ENCODE measurements at regions not wholly inside any gene's neighbourhood (a gene's known extent, or its start where the extent isn't known, plus 50 kb on each side); places are given as distances from the start of the nearest gene placed in this dataset.

GRCh38 chr16:74153773-74154172, 142.8 kb upstream of the PSMD7 start:
- H3K36me3 Mint-ChIP-seq (ENCODE audit: low read depth), result no peaks in the 10 kb centered on the region
- H3K4me1 Mint-ChIP-seq, result no peaks in the 10 kb centered on the region
- TF ChIP-seq CTCF (IDR thresholded peaks at IDR 0.05; ENCODE audit: unreplicated experiment in 3 of 3), result no peak
- H3K27me3 Mint-ChIP-seq (ENCODE audit: low read depth), result peaks cover 4% of the 10 kb centered on the region
- peaks cover 15% of the 10 kb centered on the region for H3K9me3 Mint-ChIP-seq
- no peak overlapping the region for H3K27ac Mint-ChIP-seq
- no peak overlapping the region for H3K4me3 Mint-ChIP-seq

GRCh38 chr16:74146643-74147042, 150.0 kb upstream of the PSMD7 start:
- Mint-ChIP-seq H3K4me3 (no peak overlapping the region), H3K4me1 (no peaks in the 10 kb centered on the region), H3K9me3 (peaks cover 7% of the 10 kb centered on the region), H3K36me3 (ENCODE audit: low read depth) (no peaks in the 10 kb centered on the region), H3K27me3 (ENCODE audit: low read depth) (peaks cover 4% of the 10 kb centered on the region), H3K27ac (no peak overlapping the region)
- TF ChIP-seq CTCF (IDR thresholded peaks at IDR 0.05; ENCODE audit: unreplicated experiment in 3 of 3), result no peak

- no peak overlapping the region for H3K4me3 Mint-ChIP-seq
- no peak for TF ChIP-seq CTCF (IDR thresholded peaks at IDR 0.05; ENCODE audit: unreplicated experiment in 3 of 3)
- no peaks in the 10 kb centered on the region for H3K4me1 Mint-ChIP-seq
- no peaks in the 10 kb centered on the region for H3K36me3 Mint-ChIP-seq (ENCODE audit: low read depth)
- peaks cover 4% of the 10 kb centered on the region for H3K27me3 Mint-ChIP-seq (ENCODE audit: low read depth)
- no peak overlapping the region for H3K27ac Mint-ChIP-seq
- peaks cover 18% of the 10 kb centered on the region for H3K9me3 Mint-ChIP-seq
Observed at GRCh38 chr16:74143171-74143570, 153.4 kb upstream of the PSMD7 start.

- no peak for TF ChIP-seq CTCF (IDR thresholded peaks at IDR 0.05; ENCODE audit: unreplicated experiment in 3 of 3)
- Mint-ChIP-seq H3K36me3 (ENCODE audit: low read depth) (no peaks in the 10 kb centered on the region), H3K27me3 (ENCODE audit: low read depth) (peaks cover 4% of the 10 kb centered on the region), H3K9me3 (peaks cover 18% of the 10 kb centered on the region), H3K27ac (no peak overlapping the region), H3K4me1 (no peaks in the 10 kb centered on the region), H3K4me3 (no peak overlapping the region)
Observed at GRCh38 chr16:74141015-74141414, 155.6 kb upstream of the PSMD7 start.

- no peaks in the 10 kb centered on the region for H3K36me3 Mint-ChIP-seq (ENCODE audit: low read depth)
- no peaks in the 10 kb centered on the region for H3K4me1 Mint-ChIP-seq
- no peak overlapping the region for H3K27ac Mint-ChIP-seq
- H3K4me3 Mint-ChIP-seq, result no peak overlapping the region
- peaks cover 4% of the 10 kb centered on the region for H3K27me3 Mint-ChIP-seq (ENCODE audit: low read depth)
- TF ChIP-seq CTCF (IDR thresholded peaks at IDR 0.05; ENCODE audit: unreplicated experiment in 3 of 3), result no peak
- H3K9me3 Mint-ChIP-seq, result peaks cover 18% of the 10 kb centered on the region
Observed at GRCh38 chr16:74140557-74140956, 156.1 kb upstream of the PSMD7 start.

GRCh38 chr16:74123826-74124225, 172.8 kb upstream of the PSMD7 start:
- Mint-ChIP-seq H3K36me3 (ENCODE audit: low read depth) (peaks cover 4% of the 10 kb centered on the region), H3K4me3 (no peak overlapping the region), H3K4me1 (no peaks in the 10 kb centered on the region), H3K27me3 (ENCODE audit: low read depth) (peaks cover 2% of the 10 kb centered on the region), H3K9me3 (peaks cover 16% of the 10 kb centered on the region), H3K27ac (no peak overlapping the region)
- no peak for TF ChIP-seq CTCF (IDR thresholded peaks at IDR 0.05; ENCODE audit: unreplicated experiment in 3 of 3)

Data from nephron (organoid).